Heart left ventricle (tissue), 16 donors: ENCODE measurements at regions not wholly inside any gene's neighbourhood (a gene's known extent, or its start where the extent isn't known, plus 50 kb on each side); places are given as distances from the start of the nearest gene placed in this dataset.

Experiments used
- ATAC-seq, 4 donors: fragments of 200-7000 bp; cut with Tn5 transposase; one replicate each; pipeline ENCODE4 v1.9.1; 2020 to 2022; ENCODE audit warnings: moderate library complexity in 4 of 4, mild to moderate bottlenecking in 3 of 4, moderate number of reproducible peaks in 1 of 4
- DNase-seq, 5 donors: peaks; one replicate each; pipeline ENCODE4 v3.0.0-alpha.2; 2020
- H3K27ac ChIP-seq, 12 donors: fragments of 200-600 bp; sonication (generic) in 4 of 12; one replicate each; pipeline versions ENCODE4 v1.5.0 to v1.8.0; 2016 to 2022; ENCODE audit warnings: mild to moderate bottlenecking in 2 of 12
- H3K27me3 ChIP-seq, 9 donors: fragments of 200-600 bp; sonication (generic) in 2 of 9; one replicate each; pipeline versions ENCODE4 v1.5.1 to v1.8.0; 2016 to 2022; ENCODE audit warnings: mild to moderate bottlenecking in 3 of 9
- H3K36me3 ChIP-seq, 9 donors: fragments of 200-600 bp; sonication (generic) in 2 of 9; one replicate each; pipeline versions ENCODE4 v1.5.0 to v1.8.0; 2018 to 2022; ENCODE audit warnings: mild to moderate bottlenecking in 2 of 9
- H3K4me1 ChIP-seq, 12 donors: fragments of 200-600 bp; sonication (generic) in 4 of 12; one replicate each; pipeline versions ENCODE4 v1.5.0 to v1.8.0; 2016 to 2022; ENCODE audit warnings: mild to moderate bottlenecking in 3 of 12
- H3K4me3 ChIP-seq, 12 donors: fragments of 200-600 bp; sonication (generic) in 4 of 12; one replicate each; pipeline versions ENCODE4 v1.5.0 to v1.8.0; 2017 to 2022; ENCODE audit warnings: mild to moderate bottlenecking in 9 of 12, moderate library complexity in 4 of 12
- H3K9me3 ChIP-seq, 12 donors: fragments of 200-600 bp; sonication (generic) in 4 of 12; one replicate each; pipeline versions ENCODE4 v1.5.0 to v1.8.0; 2016 to 2022; ENCODE audit warnings: mild to moderate bottlenecking in 1 of 12
- CTCF ChIP-seq, 12 donors: fragments of 200-600 bp; sonication (generic) in 4 of 12; IDR thresholded peaks; one replicate each; pipeline versions ENCODE4 v1.5.0 to v1.8.0; 2018 to 2022; ENCODE audit warnings: antibody characterized with exemption in 12 of 12, mild to moderate bottlenecking in 5 of 12
- POLR2A ChIP-seq, 2 donors: fragments of 450-650 bp; IDR thresholded peaks; one replicate each; pipeline ENCODE4 v1.6.1; 2017; ENCODE audit warnings: antibody characterized with exemption in 2 of 2, mild to moderate bottlenecking in 2 of 2, moderate library complexity in 2 of 2
- WGBS, 4 donors: extraction: QIAGEN DNeasy Blood & Tissue Kit in 2 of 4; methylation state at CpG; one replicate each; pipeline versions ENCODE4 v1.1.5 to v1.1.7; 2013 to 2018; 5-methylcytosine and 5-hydroxymethylcytosine counted together
- intact Hi-C, 10 donors: fragments of 100-400 bp; cut with DNase I; formaldehyde crosslinking; loops; one replicate each; pipeline versions ENCODE4 v1.11.1 to v1.14.2; 2022
- donor health status: ischemic (EF 13 %, LVEDD 7.1; RV severe dilation, severe dysfunction).
- donor health status: healthy with polysubstance abuse.
- donor health status: DM: no; HTN: yes; CAD: no.
- donor health status: DM: no; HTN: no; CAD: no.
- donor health status: ischemic (EF 25% LVEDD 6.9; RV normal size, moderate dysfunction).
- donor health status: ischemic (EF 25% LVEDD 5.7; RV mildly dilated, moderate dysfunction).
- donor health status: healthy.
- donor health status: DM: yes; HTN: yes; CAD: no.
- donor health status: ischemic (EF 35%, LVEDD 5.7; RV mildly dilated, moderate dysfunction).
- donor health status: nonischemic (EF 11% LVEDD 7.7; RV severe dilation, severe dysfunction).
- donor health status: DM: yes; HTN: yes; CAD: no.
- donor health status: PGD.
- donor health status: ischemic (EF 29% LVEDD 5.4; RV normal size, mild dysfunction).
- donor health status: nonischemic (EF 23%, LVEDD 6.1; RV moderate dilation, normal function).

- no peak for ATAC-seq
- 53 to 71% (median 59%) methylated on average over 3 of the region's 3 CpGs for WGBS, 4 donors
These were observed 815.1 kb upstream of the POU3F4 start for GRCh38 chrX:82692991-82693390.

GRCh38 chrX:82695066-82695465 lies 813.0 kb upstream of the POU3F4 start:
- no peak for ATAC-seq
- Histone ChIP-seq H3K27me3 (no peaks in the 10 kb centered on the region), H3K36me3 (no peaks in the 10 kb centered on the region), H3K27ac (no peak overlapping the region), H3K9me3 (no peaks in the 10 kb centered on the region), H3K4me3 (no peak overlapping the region), H3K4me1 (no peaks in the 10 kb centered on the region)
- TF ChIP-seq CTCF (IDR thresholded peaks at IDR 0.05): no peak
- no peak for TF ChIP-seq POLR2A (IDR thresholded peaks at IDR 0.05)
- 68 to 85% (median 79%) methylated on average over 2 of the region's 2 CpGs for WGBS, 4 donors
- intact Hi-C loops: no loop called here
- DNase-seq: no peak

More at GRCh38 chrX:82692991-82693390, 815.1 kb upstream of the POU3F4 start:
- TF ChIP-seq POLR2A (IDR thresholded peaks at IDR 0.05): no peak
- TF ChIP-seq CTCF (IDR thresholded peaks at IDR 0.05): no peak
- Histone ChIP-seq H3K36me3 (no peaks in the 10 kb centered on the region), H3K4me1 (no peaks in the 10 kb centered on the region), H3K27me3 (no peaks in the 10 kb centered on the region), H3K4me3 (no peak overlapping the region), H3K9me3 (no peaks in the 10 kb centered on the region), H3K27ac (no peak overlapping the region)
- no peak for DNase-seq
- intact Hi-C loops: no loop called here

GRCh38 chrX:82703551-82703950 lies 804.5 kb upstream of the POU3F4 start:
- H3K9me3 ChIP-seq: no peaks in the 10 kb centered on the region
- H3K4me3 ChIP-seq: no peak overlapping the region
- no peak overlapping the region for H3K27ac ChIP-seq
- TF ChIP-seq POLR2A (IDR thresholded peaks at IDR 0.05) (no peak), CTCF (IDR thresholded peaks at IDR 0.05) (no peak)
- intact Hi-C loops: no loop called here
- H3K4me1 ChIP-seq: no peaks in the 10 kb centered on the region
- ATAC-seq (no peak), DNase-seq (no peak)
- peaks cover 0 to 6% (median 0%) of the 10 kb centered on the region in 9 donors for H3K27me3 ChIP-seq
- H3K36me3 ChIP-seq: no peaks in the 10 kb centered on the region
- WGBS, 4 donors: 37 to 47% (median 44%) methylated on average over 5 of the region's 5 CpGs

GRCh38 chrX:82711457-82711856 lies 796.6 kb upstream of the POU3F4 start:
- no peak for ATAC-seq
- no peak for DNase-seq
- TF ChIP-seq POLR2A (IDR thresholded peaks at IDR 0.05) (no peak), CTCF (IDR thresholded peaks at IDR 0.05) (no peak)
- Histone ChIP-seq H3K4me1 (no peaks in the 10 kb centered on the region), H3K27ac (no peak overlapping the region), H3K9me3 (no peaks in the 10 kb centered on the region), H3K4me3 (no peak overlapping the region), H3K27me3 (no peaks in the 10 kb centered on the region), H3K36me3 (no peaks in the 10 kb centered on the region)
- 44 to 71% (median 65%) methylated on average over 4 of the region's 4 CpGs for WGBS, 4 donors
- intact Hi-C loops: no loop called here
